Brain microvascular endothelial cell (primary cell): ENCODE measurements at regions not wholly inside any gene's neighbourhood (a gene's known extent, or its start where the extent isn't known, plus 50 kb on each side); places are given as distances from the start of the nearest gene placed in this dataset.

ENCODE experiments used
- DNase-seq: peaks from one replicate; pipeline ENCODE4 v3.0.0-alpha.2; 2020
- H3K27ac ChIP-seq: fragments of 250-450 bp; sonication (Bioruptor Pico); 2 replicates; pipeline ENCODE4 v1.5.1; 2020; ENCODE audit warnings: mild to moderate bottlenecking, moderate library complexity
- H3K27me3 ChIP-seq: fragments of 250-450 bp; sonication (Bioruptor Pico); replicated peaks from 2 replicates; pipeline ENCODE4 v1.5.1; 2020; ENCODE audit warnings: mild to moderate bottlenecking
- H3K36me3 ChIP-seq: fragments of 250-450 bp; sonication (Bioruptor Pico); replicated peaks from 2 replicates; pipeline ENCODE4 v1.5.1; 2020; ENCODE audit warnings: mild to moderate bottlenecking
- H3K4me3 ChIP-seq: 2 replicates; pipeline ENCODE4 v1.5.1; 2011; ENCODE audit warnings: low read depth, mild to moderate bottlenecking, control low read depth, low read length, moderate library complexity
- in situ Hi-C: cut with HindIII; loops from 2 replicates; pipeline ENCODE4 v1.10.0; 2017; ENCODE audit warnings: low sequenced_read_pairs, low pct_ligation_motif_present
- TF ChIP-seq, protein P1 (sequence below): IDR thresholded peaks from 2 replicates; pipeline ENCODE4 v1.5.1; 2011; ENCODE audit warnings: low read depth, mild to moderate bottlenecking, moderate library complexity, low read length, control low read depth, inconsistent platforms; ENCODE audit errors: missing control alignments

DNA sequence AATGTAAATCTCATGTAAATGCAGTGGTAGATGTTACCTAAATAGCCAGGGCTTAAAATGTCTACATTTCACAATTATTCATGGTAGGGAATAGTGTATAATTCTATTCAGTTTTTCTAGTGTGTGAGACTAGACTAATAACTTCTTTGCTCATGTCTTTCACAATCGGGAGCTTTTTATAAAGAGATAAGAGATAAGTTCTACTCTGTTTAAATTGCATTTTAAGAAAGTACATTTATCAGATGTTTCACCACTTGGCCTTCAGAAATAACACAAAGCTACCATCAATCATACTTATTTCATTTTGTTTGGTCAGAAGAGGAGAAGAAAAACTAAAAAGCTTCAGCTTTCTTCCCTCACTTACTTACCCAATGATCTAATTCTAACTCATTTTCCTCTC, 725.5 kb upstream of the FLRT2 start:
- no peaks in the 10 kb centered on the region for H3K27me3 ChIP-seq
- in situ Hi-C loops = no loop called here
- TF ChIP-seq, protein P1, sequence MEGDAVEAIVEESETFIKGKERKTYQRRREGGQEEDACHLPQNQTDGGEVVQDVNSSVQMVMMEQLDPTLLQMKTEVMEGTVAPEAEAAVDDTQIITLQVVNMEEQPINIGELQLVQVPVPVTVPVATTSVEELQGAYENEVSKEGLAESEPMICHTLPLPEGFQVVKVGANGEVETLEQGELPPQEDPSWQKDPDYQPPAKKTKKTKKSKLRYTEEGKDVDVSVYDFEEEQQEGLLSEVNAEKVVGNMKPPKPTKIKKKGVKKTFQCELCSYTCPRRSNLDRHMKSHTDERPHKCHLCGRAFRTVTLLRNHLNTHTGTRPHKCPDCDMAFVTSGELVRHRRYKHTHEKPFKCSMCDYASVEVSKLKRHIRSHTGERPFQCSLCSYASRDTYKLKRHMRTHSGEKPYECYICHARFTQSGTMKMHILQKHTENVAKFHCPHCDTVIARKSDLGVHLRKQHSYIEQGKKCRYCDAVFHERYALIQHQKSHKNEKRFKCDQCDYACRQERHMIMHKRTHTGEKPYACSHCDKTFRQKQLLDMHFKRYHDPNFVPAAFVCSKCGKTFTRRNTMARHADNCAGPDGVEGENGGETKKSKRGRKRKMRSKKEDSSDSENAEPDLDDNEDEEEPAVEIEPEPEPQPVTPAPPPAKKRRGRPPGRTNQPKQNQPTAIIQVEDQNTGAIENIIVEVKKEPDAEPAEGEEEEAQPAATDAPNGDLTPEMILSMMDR = no peak
- H3K27ac ChIP-seq = no peak overlapping the region
- no peaks in the 10 kb centered on the region for H3K36me3 ChIP-seq
- H3K4me3 ChIP-seq = no peak overlapping the region
- DNase-seq = no peak

DNA sequence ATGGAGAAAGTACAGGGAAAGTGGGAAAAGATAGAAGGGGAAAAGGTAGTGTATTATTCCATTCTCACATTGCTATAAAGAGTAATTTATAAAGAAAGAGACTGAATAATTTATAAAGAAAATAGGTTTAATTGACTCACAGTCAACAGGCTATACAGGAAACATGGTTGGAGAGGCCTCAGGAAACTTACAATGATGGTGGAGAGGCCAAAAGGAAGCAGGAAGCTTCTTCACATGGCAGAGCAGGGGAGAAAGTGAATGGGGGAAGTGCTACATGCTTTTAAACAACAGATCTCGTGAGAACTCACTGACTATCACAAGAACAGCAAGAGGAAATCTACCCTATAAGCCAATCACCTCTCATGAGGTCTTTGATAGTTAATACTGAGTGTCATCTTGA, 725.0 kb upstream of the FLRT2 start:
- Histone ChIP-seq H3K27me3 (no peaks in the 10 kb centered on the region), H3K4me3 (no peak overlapping the region), H3K36me3 (no peaks in the 10 kb centered on the region), H3K27ac (no peak overlapping the region)
- TF ChIP-seq, protein P1 = no peak
- no peak for DNase-seq
- in situ Hi-C loops = no loop called here

DNA sequence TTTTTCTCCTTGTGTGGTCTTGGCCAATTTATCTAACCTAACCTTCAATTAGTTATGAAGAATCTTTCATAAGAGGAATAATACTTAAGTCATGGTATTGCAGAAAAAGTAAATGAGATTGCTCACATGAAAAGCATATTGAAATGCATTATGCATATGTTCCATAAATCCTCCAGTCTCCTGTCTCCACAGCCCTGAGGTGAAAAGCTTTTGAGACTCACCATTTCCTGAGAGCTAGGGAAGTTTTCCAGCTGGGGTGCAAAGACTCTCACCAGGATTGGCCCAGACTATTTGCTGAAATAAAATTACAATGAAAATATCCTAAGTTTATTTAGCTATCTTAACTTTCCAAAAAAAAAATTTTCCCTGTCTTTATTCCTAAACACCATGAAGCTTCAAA, 723.8 kb upstream of the FLRT2 start:
- Histone ChIP-seq H3K27ac (no peak overlapping the region), H3K27me3 (no peaks in the 10 kb centered on the region), H3K36me3 (no peaks in the 10 kb centered on the region), H3K4me3 (no peak overlapping the region)
- no peak for DNase-seq
- in situ Hi-C loops = no loop called here
- TF ChIP-seq, protein P1 = no peak

DNA sequence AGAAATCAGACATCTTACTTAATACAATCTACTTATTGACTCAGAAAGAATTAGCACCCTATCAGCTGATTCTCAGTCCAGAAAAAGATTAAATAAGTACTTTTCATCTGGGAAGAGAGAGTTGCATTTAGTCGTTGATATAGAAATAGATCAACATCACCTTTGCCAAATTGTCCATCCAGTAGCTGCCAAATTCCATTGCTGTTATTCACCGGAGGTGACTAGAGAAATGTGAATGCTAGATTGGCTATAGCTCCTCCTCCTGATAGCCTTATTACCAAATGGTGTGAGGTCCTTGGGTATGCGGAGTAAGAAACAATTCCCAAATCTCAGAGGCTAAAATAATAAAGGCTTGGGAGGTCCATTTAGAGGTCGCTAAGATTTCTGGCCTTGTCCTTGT, 723.3 kb upstream of the FLRT2 start:
- Histone ChIP-seq H3K27me3 (no peaks in the 10 kb centered on the region), H3K36me3 (no peaks in the 10 kb centered on the region), H3K4me3 (no peak overlapping the region), H3K27ac (no peak overlapping the region)
- in situ Hi-C loops = no loop called here
- DNase-seq = no peak
- TF ChIP-seq, protein P1 = no peak

DNA sequence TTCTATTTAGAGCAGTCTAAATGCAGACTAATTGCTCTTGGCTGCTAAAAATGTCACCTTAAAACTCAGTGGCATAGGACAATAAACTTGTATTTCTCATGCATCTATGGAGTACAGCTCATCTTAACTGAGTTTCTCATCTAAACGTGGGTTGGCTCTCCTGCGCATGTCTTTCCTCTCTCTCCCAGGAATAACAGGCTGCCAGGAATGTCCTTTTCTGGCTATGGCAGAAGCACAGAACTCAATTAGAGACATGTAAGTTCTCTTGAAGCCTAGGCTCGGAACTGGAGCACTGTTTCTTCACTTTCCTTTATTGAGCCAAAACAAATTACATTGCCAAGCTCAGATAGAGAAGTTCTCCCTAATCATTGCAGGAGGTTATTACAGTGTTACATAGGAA, 722.3 kb upstream of the FLRT2 start:
- in situ Hi-C loops = no loop called here
- H3K36me3 ChIP-seq = no peaks in the 10 kb centered on the region
- TF ChIP-seq, protein P1 = no peak
- DNase-seq = no peak
- no peak overlapping the region for H3K4me3 ChIP-seq
- no peaks in the 10 kb centered on the region for H3K27me3 ChIP-seq
- no peak overlapping the region for H3K27ac ChIP-seq

DNA sequence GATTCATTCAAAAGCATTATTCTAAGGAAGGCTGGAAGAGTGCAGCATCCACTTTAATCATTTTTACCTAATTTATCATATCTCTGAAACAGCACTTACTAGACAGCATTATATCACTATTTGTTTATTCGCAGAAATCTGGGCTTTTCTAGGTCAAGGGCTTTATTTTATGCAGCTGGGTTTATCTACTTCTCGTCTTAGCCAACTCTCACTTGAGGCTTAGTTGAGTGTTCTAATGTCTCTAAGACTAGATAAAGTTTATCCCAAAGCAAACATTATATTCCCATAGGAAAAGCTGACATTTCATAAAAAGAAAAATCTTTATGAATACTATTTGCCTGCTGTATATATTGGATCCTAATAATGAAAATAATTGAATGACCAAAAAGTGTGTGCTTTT, 720.8 kb upstream of the FLRT2 start:
- DNase-seq = no peak
- Histone ChIP-seq H3K36me3 (no peaks in the 10 kb centered on the region), H3K27ac (no peak overlapping the region), H3K4me3 (no peak overlapping the region), H3K27me3 (no peaks in the 10 kb centered on the region)
- TF ChIP-seq, protein P1 = no peak
- in situ Hi-C loops = no loop called here
